Breast epithelium (tissue), 3 donors: ENCODE measurements at regions not wholly inside any gene's neighbourhood (a gene's known extent, or its start where the extent isn't known, plus 50 kb on each side); places are given as distances from the start of the nearest gene placed in this dataset.

Experiments
- POLR2A ChIP-seq: fragments of 450-650 bp; IDR thresholded peaks from one replicate; pipeline ENCODE4 v1.6.1; 2016; ENCODE audit warnings: antibody characterized with exemption, mild to moderate bottlenecking, moderate library complexity
- POLR2AphosphoS5 ChIP-seq, 3 donors: sonication (generic); formaldehyde crosslinking; IDR thresholded peaks; one replicate each; pipeline ENCODE4 v1.6.1; 2017; ENCODE audit warnings: antibody characterized with exemption in 3 of 3
- TF ChIP-seq, protein P1 (sequence below), 3 donors: fragments of 450-650 bp; IDR thresholded peaks; one replicate each; pipeline ENCODE4 v1.5.1; 2016 to 2017; ENCODE audit warnings: antibody characterized with exemption in 3 of 3, mild to moderate bottlenecking in 3 of 3, moderate library complexity in 3 of 3

DNA sequence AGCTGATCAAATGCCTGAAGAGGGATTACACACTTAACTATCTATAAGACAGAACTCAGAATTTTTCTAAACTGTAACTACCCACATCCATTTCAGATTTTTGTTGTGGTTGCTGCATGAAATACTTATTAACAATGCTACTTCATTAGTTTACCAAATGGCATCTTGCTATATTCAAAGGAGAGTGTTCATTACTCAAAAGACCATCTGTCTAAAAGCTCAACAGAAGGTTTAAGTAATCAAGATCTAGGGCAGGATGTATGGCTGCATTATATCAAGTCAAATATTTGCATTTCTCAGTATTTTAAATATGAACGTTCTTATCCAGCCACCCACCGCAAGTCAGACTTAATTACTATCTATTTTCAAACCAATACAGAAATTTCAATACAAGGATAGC is 79.9 kb downstream of the SIPA1L2 start:
- TF ChIP-seq, protein P1, sequence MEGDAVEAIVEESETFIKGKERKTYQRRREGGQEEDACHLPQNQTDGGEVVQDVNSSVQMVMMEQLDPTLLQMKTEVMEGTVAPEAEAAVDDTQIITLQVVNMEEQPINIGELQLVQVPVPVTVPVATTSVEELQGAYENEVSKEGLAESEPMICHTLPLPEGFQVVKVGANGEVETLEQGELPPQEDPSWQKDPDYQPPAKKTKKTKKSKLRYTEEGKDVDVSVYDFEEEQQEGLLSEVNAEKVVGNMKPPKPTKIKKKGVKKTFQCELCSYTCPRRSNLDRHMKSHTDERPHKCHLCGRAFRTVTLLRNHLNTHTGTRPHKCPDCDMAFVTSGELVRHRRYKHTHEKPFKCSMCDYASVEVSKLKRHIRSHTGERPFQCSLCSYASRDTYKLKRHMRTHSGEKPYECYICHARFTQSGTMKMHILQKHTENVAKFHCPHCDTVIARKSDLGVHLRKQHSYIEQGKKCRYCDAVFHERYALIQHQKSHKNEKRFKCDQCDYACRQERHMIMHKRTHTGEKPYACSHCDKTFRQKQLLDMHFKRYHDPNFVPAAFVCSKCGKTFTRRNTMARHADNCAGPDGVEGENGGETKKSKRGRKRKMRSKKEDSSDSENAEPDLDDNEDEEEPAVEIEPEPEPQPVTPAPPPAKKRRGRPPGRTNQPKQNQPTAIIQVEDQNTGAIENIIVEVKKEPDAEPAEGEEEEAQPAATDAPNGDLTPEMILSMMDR (IDR thresholded peaks at IDR 0.05): no peak
- no peak for TF ChIP-seq POLR2A
- no peak for TF ChIP-seq POLR2AphosphoS5 (IDR thresholded peaks at IDR 0.05)
